ENCODE measurements at regions not wholly inside any gene's neighbourhood (a gene's known extent, or its start where the extent isn't known, plus 50 kb on each side); places are given as distances from the start of the nearest gene placed in this dataset.

DNA sequence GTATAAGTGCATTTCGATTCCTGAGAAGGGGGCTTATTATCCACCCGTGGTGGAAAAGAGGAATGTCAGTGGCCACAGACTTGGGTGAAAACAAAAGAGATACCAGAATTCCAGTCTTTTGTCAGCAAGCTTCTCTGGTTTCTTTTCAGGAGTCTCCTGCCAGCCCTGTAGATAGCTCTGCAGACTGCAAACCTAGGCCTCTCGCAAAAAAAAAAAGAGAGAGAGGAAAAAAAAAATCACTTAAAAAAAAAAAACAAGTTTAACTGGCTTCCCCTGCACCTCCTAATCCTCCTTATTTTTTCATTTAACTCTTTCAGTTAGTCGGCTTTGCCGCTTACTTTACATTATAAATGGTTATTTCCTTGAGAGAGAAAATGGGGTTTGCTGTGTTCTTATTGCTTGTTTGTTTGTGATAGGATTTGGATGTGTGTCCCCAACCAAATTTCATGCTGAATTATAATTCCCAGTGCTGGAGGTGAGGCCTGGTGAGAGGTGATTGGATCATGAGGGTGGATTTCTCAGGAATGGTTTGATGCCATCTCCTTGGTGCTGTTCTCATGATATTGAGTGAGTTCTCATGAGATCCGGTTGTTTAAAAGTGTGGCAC, 170.0 kb downstream of the BCL11B start:
- no peaks in the 10 kb centered on the region for H3K36me3 ChIP-seq (ENCODE audit: control insufficient read depth, insufficient read depth, low read length)
- no peaks in the 10 kb centered on the region for H3K9me3 ChIP-seq (ENCODE audit: control insufficient read depth, insufficient read depth, low read length)
- DNase-seq (ENCODE audit: low read depth, low spot score), result no peak
- H3K4me1 ChIP-seq (ENCODE audit: control insufficient read depth, insufficient read depth, low read length), result peaks cover 3% of the 10 kb centered on the region
- H3K27ac ChIP-seq (ENCODE audit: low read length), result no peak overlapping the region
- H3K27me3 ChIP-seq (ENCODE audit: control insufficient read depth, insufficient read depth, low read length), result no peaks in the 10 kb centered on the region
- no CpG with 5 or more reads among the region's 6 CpGs for WGBS (ENCODE audit: insufficient coverage, insufficient read length)
- H3K4me3 ChIP-seq (ENCODE audit: low read length), result no peak overlapping the region

GRCh38 chr14:99116741-99117295, 155.2 kb downstream of the BCL11B start:
- no peaks in the 10 kb centered on the region for H3K9me3 ChIP-seq (ENCODE audit: control insufficient read depth, insufficient read depth, low read length)
- no CpG with 5 or more reads among the region's 9 CpGs for WGBS (ENCODE audit: insufficient coverage, insufficient read length)

GRCh38 chr14:99117671-99118045, 154.3 kb downstream of the BCL11B start:
- Histone ChIP-seq H3K27ac (ENCODE audit: low read length) (no peak overlapping the region), H3K4me3 (ENCODE audit: low read length) (no peak overlapping the region), H3K27me3 (ENCODE audit: control insufficient read depth, insufficient read depth, low read length) (0 out of 2 replicates have a peak, but pooled peaks cover 1% of the 10 kb centered on the region), H3K9me3 (ENCODE audit: control insufficient read depth, insufficient read depth, low read length) (no peaks in the 10 kb centered on the region), H3K36me3 (ENCODE audit: control insufficient read depth, insufficient read depth, low read length) (no peaks in the 10 kb centered on the region), H3K4me1 (ENCODE audit: control insufficient read depth, insufficient read depth, low read length) (peaks cover 7% of the 10 kb centered on the region)
- no peak for DNase-seq (ENCODE audit: low read depth, low spot score)
- WGBS (ENCODE audit: insufficient coverage, insufficient read length), result no CpG with 5 or more reads among the region's 11 CpGs

More at GRCh38 chr14:99116741-99117295, 155.2 kb downstream of the BCL11B start:
- H3K27ac ChIP-seq (ENCODE audit: low read length), result no peak overlapping the region
- no peak overlapping the region for H3K4me3 ChIP-seq (ENCODE audit: low read length)
- no peak for DNase-seq (ENCODE audit: low read depth, low spot score)
- H3K36me3 ChIP-seq (ENCODE audit: control insufficient read depth, insufficient read depth, low read length), result no peaks in the 10 kb centered on the region
- H3K4me1 ChIP-seq (ENCODE audit: control insufficient read depth, insufficient read depth, low read length), result peaks cover 7% of the 10 kb centered on the region
- H3K27me3 ChIP-seq (ENCODE audit: control insufficient read depth, insufficient read depth, low read length), result 0 out of 2 replicates have a peak, but pooled peaks cover 1% of the 10 kb centered on the region

DNA sequence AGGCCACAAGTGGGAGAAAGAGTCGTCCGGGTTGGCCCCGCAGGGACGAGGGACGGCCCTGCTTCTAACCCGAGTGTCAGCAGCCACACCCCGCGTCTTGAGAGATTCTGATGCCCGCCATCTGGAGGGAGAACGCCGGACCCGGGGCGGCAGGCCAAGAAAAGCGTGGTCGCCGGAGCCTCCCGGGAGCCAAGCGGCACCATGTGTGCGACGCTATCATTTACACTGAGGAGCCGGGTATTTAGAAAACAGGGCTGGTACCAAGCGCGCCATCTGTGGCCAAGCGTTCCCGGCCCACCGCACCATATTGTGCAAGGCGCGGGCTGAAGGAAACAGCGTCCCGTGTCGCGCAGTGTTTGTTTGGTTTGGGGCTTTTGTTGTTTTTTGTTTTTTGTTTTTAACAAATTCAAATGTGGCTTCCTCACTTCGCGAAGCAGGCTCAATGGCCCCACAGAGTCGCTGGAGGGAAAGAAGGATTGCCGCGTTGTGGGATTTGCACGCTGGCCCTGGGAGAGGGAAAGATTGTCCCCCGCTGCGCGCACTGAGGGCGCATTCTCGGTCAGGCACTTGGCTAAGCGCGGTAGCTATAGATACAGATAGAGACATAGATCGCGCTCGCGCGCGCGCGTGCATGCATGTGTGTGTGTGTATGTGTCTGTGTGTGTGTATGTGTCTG, 153.8 kb downstream of the BCL11B start:
- 0 out of 2 replicates have a peak, but pooled peaks cover 1% of the 10 kb centered on the region for H3K27me3 ChIP-seq (ENCODE audit: control insufficient read depth, insufficient read depth, low read length)
- no CpG with 5 or more reads among the region's 53 CpGs for WGBS (ENCODE audit: insufficient coverage, insufficient read length)
- no peak overlapping the region for H3K27ac ChIP-seq (ENCODE audit: low read length)
- H3K36me3 ChIP-seq (ENCODE audit: control insufficient read depth, insufficient read depth, low read length), result no peaks in the 10 kb centered on the region
- peaks cover 7% of the 10 kb centered on the region for H3K4me1 ChIP-seq (ENCODE audit: control insufficient read depth, insufficient read depth, low read length)
- no peak for DNase-seq (ENCODE audit: low read depth, low spot score)
- no peaks in the 10 kb centered on the region for H3K9me3 ChIP-seq (ENCODE audit: control insufficient read depth, insufficient read depth, low read length)
- H3K4me3 ChIP-seq (ENCODE audit: low read length), result peak overlapping the region; percentile 28; the same call in 1 of the 2 replicates

DNA sequence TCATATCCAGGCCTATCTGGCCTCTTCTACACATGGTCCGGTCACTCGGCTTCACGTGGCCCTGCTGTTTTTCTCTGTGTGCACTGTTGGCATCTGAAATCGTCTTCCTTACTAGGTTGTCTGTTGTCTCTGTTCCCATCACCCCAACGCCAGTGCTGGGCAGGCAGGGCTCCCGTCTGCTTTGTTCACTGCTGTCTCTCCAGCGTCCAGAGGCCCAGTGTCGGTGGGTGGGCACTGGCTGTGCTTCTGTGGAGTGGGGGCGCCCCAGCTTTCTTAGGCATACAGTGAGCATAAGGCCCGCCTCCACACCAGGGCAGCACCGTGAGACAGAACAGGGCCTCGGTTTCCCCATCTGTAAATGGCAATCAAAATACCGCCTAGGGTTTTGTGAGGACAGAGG, 153.1 kb downstream of the BCL11B start:
- no peaks in the 10 kb centered on the region for H3K36me3 ChIP-seq (ENCODE audit: control insufficient read depth, insufficient read depth, low read length)
- 0 out of 2 replicates have a peak, but pooled peaks cover 1% of the 10 kb centered on the region for H3K27me3 ChIP-seq (ENCODE audit: control insufficient read depth, insufficient read depth, low read length)
- peaks cover 7% of the 10 kb centered on the region for H3K4me1 ChIP-seq (ENCODE audit: control insufficient read depth, insufficient read depth, low read length)
- no peak overlapping the region for H3K4me3 ChIP-seq (ENCODE audit: low read length)
- no peaks in the 10 kb centered on the region for H3K9me3 ChIP-seq (ENCODE audit: control insufficient read depth, insufficient read depth, low read length)
- no peak for DNase-seq (ENCODE audit: low read depth, low spot score)
- WGBS (ENCODE audit: insufficient coverage, insufficient read length), result no CpG with 5 or more reads among the region's 13 CpGs
- H3K27ac ChIP-seq (ENCODE audit: low read length), result no peak overlapping the region
